HG02852 (cell line): ENCODE measurements at regions not wholly inside any gene's neighbourhood (a gene's known extent, or its start where the extent isn't known, plus 50 kb on each side); places are given as distances from the start of the nearest gene placed in this dataset.

Experiments
- ATAC-seq: cut with Tn5 transposase; IDR thresholded peaks from one replicate; pipeline ENCODE4 v1.9.1; 2021; ENCODE audit warnings: mild to moderate bottlenecking, moderate library complexity; ENCODE audit not compliant: unreplicated experiment

DNA sequence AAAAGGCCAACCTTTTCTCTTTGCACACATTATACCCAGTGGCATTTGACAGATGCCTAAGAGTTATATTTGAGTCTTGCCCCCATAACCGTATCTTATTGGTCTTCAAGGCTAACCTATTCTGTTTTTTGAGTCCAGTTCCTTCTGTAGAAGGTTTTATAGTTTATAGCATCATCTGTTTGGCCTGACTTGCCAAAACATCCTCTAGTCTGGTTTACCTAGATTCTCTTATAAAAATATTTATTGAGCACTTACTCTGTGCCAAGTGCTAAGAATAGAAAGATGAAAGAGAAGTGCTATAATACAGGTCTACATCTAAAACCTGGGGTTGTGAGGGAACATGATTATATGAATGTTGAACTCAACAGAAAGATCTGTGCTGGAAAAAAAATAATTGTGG lies 55.9 kb upstream of the PIP4K2A start:
- ATAC-seq = no peak

DNA sequence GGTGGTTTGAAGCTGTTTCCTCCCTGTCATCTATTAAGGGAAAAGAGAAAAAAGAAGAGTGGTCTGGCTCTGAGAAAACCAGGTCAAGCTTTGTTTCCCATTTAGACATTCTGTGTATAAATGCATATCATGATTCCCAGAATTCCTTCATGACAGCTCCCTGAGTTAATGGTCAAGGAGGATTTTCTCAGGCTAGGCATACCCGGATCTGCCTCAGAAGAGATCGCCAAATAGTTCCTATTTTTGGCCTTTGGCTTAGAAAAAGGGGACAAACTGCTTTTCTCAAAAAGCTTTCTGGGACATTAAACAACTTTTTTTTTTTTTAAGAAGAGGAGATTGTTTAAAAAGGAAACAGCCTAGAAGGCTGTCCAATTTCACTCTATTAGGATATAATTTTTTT lies 53.5 kb upstream of the PIP4K2A start:
- ATAC-seq = no peak

DNA sequence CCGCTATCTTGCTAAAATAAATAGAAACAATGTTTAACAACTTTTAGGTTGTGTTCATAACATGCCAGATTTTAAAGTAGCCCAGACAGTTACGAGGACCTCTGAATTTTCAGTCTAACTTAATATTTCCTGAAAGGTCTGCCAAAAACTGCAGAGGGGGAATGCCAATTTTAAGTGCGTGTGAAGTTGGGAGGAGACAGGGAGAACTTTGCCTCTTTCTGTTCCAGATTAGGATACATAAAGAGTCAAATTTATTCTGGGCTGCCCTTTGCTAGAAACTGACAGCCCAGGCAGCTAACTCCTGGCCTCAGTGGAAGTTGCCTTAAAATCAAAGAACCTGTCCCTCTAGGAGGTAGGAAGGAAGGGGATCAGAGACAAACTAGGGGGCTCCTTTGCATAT lies 52.3 kb upstream of the PIP4K2A start:
- ATAC-seq = no peak

DNA sequence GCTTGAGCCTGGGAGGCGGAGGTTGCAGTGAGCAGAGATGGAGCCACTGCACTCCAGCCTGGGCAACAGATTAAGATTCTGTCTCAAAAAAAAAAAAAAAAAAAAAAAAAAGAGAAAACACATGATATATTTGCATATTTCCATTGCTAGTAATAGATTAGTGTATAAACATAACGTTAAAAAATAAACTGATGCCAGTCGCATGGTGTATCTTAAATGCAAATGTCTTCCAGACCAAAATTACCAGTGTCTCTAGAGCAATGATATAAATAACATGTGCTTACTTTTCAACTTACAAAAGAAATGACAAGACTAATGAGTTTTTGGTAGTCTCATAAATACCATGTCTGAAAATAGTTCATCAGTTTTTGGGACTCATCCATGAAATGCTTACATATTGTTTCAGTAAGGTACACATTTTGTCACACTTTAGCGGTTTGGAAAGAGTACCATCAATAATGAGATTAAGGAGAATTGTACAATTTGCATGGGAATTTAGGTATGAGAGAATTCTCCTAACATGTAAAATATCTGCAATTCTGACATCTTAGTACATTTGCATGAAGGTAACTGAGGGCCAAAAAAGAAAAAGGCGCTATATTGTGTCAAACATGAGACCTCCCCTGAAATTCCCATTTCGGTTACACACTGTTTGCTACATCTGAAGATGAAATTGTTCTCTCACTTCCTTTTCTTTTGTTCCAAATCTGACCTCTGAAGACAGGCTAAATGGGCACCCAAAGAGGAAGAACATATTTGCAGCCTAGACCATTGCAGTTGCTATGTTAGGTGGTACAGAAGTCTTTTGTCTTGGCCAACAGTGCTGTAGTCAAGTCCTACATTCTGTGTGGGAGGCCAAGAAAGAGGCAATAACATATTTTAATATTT lies 51.5 kb upstream of the PIP4K2A start:
- ATAC-seq = peak; percentile 73

DNA sequence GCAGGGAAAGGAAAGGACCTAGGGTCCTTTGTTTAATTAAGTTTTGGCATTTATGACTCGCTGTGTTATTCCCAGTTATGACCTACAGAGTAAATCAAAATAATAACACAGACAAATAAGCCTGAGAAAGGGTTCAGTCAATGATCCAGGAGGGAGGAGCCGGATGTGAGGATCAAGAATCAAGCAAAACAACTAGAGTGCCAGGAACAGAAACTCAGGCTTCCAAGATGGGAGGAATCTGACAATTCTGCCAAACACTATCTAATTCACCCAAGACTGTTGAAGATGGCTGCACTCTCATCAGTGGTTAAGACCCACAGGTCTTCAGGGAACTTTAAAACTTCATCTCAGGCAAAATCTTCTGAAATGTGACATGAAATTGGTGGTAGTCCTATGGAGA lies 50.3 kb upstream of the PIP4K2A start:
- ATAC-seq = no peak
